CD4-positive, CD25-positive, alpha-beta regulatory T cell (primary cell): ENCODE measurements at regions not wholly inside any gene's neighbourhood (a gene's known extent, or its start where the extent isn't known, plus 50 kb on each side); places are given as distances from the start of the nearest gene placed in this dataset.

ENCODE experiments used
- ATAC-seq, 2 donors: fragments of 150-1000 bp; cut with Tn5 transposase; one replicate each; pipeline ENCODE4 v1.10.0; 2021; ENCODE audit warnings: low read depth in 2 of 2, moderate number of reproducible peaks in 2 of 2, moderate library complexity in 1 of 2
- DNase-seq, 3 donors: peaks; one replicate each; pipeline versions ENCODE4 v3.0.0 to v3.0.0-alpha.2; 2012 to 2022; ENCODE audit warnings: mixed read lengths in 1 of 3
- H3K27ac ChIP-seq: one replicate; pipeline ENCODE4 v1.7.0; 2013; ENCODE audit warnings: mild to moderate bottlenecking, low read length; ENCODE audit not compliant: insufficient read depth, poor library complexity, severe bottlenecking
- H3K27me3 ChIP-seq: one replicate; pipeline ENCODE4 v1.7.0; 2013; ENCODE audit warnings: low read length; ENCODE audit not compliant: control insufficient read depth, insufficient read depth
- H3K36me3 ChIP-seq: one replicate; pipeline ENCODE4 v1.7.0; 2013; ENCODE audit warnings: mild to moderate bottlenecking, low read length, moderate library complexity; ENCODE audit not compliant: control insufficient read depth, insufficient read depth
- H3K4me1 ChIP-seq: 2 replicates; pipeline ENCODE4 v1.7.0; 2013; ENCODE audit warnings: mild to moderate bottlenecking, low read length; ENCODE audit not compliant: insufficient read depth, control insufficient read depth, poor library complexity, severe bottlenecking
- H3K4me3 ChIP-seq: one replicate; pipeline ENCODE4 v1.7.0; 2013; ENCODE audit warnings: low read depth, mild to moderate bottlenecking, low read length, moderate library complexity
- H3K9me3 ChIP-seq, 2 experiments: 1 replicate in 1 of 2; 2 replicates in 1 of 2; pipeline ENCODE4 v1.7.0; 2013; ENCODE audit warnings: low read length in 2 of 2, mild to moderate bottlenecking in 1 of 2, moderate library complexity in 1 of 2; ENCODE audit not compliant: control insufficient read depth in 2 of 2
- H3K27ac Mint-ChIP-seq, 3 donors: one replicate each; pipeline ENCODE4 v1.8.0; 2020 to 2022; ENCODE audit warnings: mild to moderate bottlenecking in 3 of 3, mixed read lengths in 3 of 3, moderate library complexity in 2 of 3
- H3K27me3 Mint-ChIP-seq: one replicate; pipeline ENCODE4 v1.8.0; 2022; ENCODE audit warnings: mild to moderate bottlenecking, mixed read lengths
- H3K36me3 Mint-ChIP-seq: one replicate; pipeline ENCODE4 v1.8.0; 2020; ENCODE audit warnings: mixed read lengths
- H3K4me1 Mint-ChIP-seq, 4 donors: one replicate each; pipeline ENCODE4 v1.8.0; 2020 to 2022; ENCODE audit warnings: mixed read lengths in 4 of 4, mild to moderate bottlenecking in 1 of 4
- H3K4me3 Mint-ChIP-seq, 4 donors: one replicate each; pipeline ENCODE4 v1.8.0; 2020 to 2022; ENCODE audit warnings: mild to moderate bottlenecking in 4 of 4, mixed read lengths in 4 of 4, moderate library complexity in 3 of 4
- H3K9me3 Mint-ChIP-seq, 7 donors: one replicate each; pipeline ENCODE4 v1.8.0; 2020 to 2022; ENCODE audit warnings: mixed read lengths in 7 of 7, mild to moderate bottlenecking in 3 of 7, moderate library complexity in 2 of 7

GRCh38 chr1:228990906-228991569 is 255.8 kb downstream of the RHOU start:
- H3K36me3 Mint-ChIP-seq: peaks cover 3% of the 10 kb centered on the region
- Histone ChIP-seq H3K9me3 (no peaks in the 10 kb centered on the region), H3K27me3 (peaks cover 5% of the 10 kb centered on the region), H3K27ac (no peak overlapping the region), H3K36me3 (no peaks in the 10 kb centered on the region), H3K4me3 (no peak overlapping the region), H3K4me1 (no peaks in the 10 kb centered on the region)
- no peaks in the 10 kb centered on the region for H3K4me1 Mint-ChIP-seq
- no peak overlapping the region for H3K4me3 Mint-ChIP-seq
- ATAC-seq: no peak
- H3K27ac Mint-ChIP-seq: no peak overlapping the region
- peaks cover 15% of the 10 kb centered on the region for H3K27me3 Mint-ChIP-seq
- H3K9me3 Mint-ChIP-seq: peaks cover 0 to 1% (median 0%) of the 10 kb centered on the region in 7 donors
- no peak for DNase-seq

DNA sequence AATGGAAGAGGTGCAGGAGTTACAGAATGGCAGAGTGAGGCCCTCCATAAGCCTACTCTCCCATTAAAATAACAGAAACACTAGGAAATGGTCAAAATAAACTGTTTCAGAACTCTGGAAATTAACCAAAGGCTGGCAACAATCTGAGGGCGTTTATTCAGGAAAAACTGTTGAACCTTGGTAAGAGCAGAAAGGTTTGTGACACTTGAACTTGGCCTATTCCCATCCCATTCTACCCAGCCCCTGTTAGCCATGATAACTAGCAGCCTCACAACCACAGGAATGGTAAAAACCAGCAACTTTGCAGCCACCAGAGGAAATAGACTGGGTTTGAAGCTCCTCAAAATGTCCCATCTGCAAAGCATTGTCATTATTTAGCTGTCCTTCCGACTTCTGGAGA is 256.8 kb downstream of the RHOU start:
- Mint-ChIP-seq H3K27me3 (peaks cover 15% of the 10 kb centered on the region), H3K4me1 (no peaks in the 10 kb centered on the region), H3K9me3 (peaks cover 0 to 1% (median 0%) of the 10 kb centered on the region in 7 donors), H3K36me3 (peaks cover 3% of the 10 kb centered on the region), H3K27ac (no peak overlapping the region), H3K4me3 (no peak overlapping the region)
- peaks cover 5% of the 10 kb centered on the region for H3K27me3 ChIP-seq
- no peaks in the 10 kb centered on the region for H3K4me1 ChIP-seq
- no peak overlapping the region for H3K27ac ChIP-seq
- no peaks in the 10 kb centered on the region for H3K36me3 ChIP-seq
- no peaks in the 10 kb centered on the region for H3K9me3 ChIP-seq
- H3K4me3 ChIP-seq: no peak overlapping the region
- no peak for ATAC-seq
- DNase-seq: no peak

- Histone ChIP-seq H3K27me3 (peaks cover 5% of the 10 kb centered on the region), H3K36me3 (no peaks in the 10 kb centered on the region), H3K4me1 (no peaks in the 10 kb centered on the region), H3K9me3 (no peaks in the 10 kb centered on the region), H3K4me3 (no peak overlapping the region), H3K27ac (no peak overlapping the region)
- H3K27ac Mint-ChIP-seq: no peak overlapping the region
- no peak overlapping the region for H3K4me3 Mint-ChIP-seq
- H3K36me3 Mint-ChIP-seq: peaks cover 3% of the 10 kb centered on the region
- DNase-seq (no peak), ATAC-seq (no peak)
- H3K4me1 Mint-ChIP-seq: no peaks in the 10 kb centered on the region
- peaks cover 0 to 1% (median 0%) of the 10 kb centered on the region in 7 donors for H3K9me3 Mint-ChIP-seq
- peaks cover 15% of the 10 kb centered on the region for H3K27me3 Mint-ChIP-seq
These were observed 257.7 kb downstream of the RHOU start for GRCh38 chr1:228992907-228993535.

DNA sequence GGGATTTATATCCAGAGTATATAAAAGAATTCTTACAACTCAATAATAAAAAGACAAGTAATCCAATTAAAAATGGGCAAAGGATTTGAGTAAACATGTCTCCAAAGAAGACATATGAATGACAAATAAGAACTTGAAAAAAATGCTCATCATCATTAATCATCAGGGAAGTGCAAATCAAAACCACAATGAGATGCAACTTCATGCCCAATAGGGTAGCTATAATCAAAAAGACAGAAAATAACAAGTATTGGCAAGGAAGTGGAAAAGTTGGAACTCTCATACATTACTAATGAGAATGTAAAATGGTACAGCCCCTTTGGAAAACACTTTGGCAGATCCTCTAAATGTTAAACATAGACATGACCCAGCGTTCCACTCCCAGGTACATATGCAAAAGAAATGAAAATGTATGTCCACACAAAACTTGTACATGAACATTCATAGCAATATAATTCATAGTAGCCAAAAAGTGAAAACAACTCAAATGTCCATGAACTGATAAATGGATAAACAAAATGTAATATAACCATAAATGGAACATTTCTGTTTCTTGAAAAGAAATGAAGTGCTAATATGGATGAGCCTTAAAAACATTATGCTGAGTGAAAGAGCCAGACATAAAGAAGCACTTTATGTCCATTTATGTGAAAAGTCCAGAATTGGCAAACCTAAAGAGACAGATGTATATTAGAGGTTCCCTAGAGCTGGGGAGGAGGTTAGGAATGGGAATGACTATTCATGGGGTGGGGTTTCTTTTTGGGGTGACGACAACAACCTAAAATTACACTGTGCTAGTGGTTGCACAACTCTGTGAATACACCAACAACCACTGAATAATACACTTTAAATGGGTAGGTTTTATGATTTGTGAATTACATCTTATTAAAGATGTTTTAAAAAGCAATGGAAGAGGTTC is 259.7 kb downstream of the RHOU start:
- Histone ChIP-seq H3K36me3 (no peaks in the 10 kb centered on the region), H3K27me3 (peaks cover 5% of the 10 kb centered on the region), H3K4me3 (no peak overlapping the region), H3K4me1 (no peaks in the 10 kb centered on the region), H3K27ac (no peak overlapping the region), H3K9me3 (no peaks in the 10 kb centered on the region)
- DNase-seq: no peak
- Mint-ChIP-seq H3K9me3 (no peaks in the 10 kb centered on the region), H3K4me1 (no peaks in the 10 kb centered on the region), H3K27me3 (peaks cover 15% of the 10 kb centered on the region), H3K4me3 (no peak overlapping the region), H3K36me3 (no peaks in the 10 kb centered on the region), H3K27ac (no peak overlapping the region)
- ATAC-seq: no peak

DNA sequence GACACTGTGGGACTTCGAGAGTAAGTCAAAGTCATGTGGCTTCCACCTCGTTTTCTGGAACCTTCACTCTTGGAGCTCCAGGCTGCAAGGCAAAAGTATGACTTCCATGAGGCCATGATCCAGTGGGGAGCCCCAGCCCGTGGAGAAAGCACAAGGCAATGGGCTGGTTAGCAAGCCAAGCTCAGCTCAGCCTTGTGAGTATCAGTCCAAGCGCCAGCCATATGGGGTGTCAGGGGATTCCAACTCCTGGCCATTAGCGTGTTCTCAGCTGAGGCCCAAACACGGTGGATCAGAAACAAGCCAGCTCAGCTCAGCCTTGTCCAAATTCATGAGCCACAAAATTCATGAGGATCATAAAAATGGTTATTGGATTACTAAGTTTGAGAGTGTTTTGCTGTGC is 261.0 kb downstream of the RHOU start:
- peaks cover 5% of the 10 kb centered on the region for H3K27me3 ChIP-seq
- peaks cover 13% of the 10 kb centered on the region for H3K27me3 Mint-ChIP-seq
- H3K4me3 Mint-ChIP-seq: no peak overlapping the region
- no peaks in the 10 kb centered on the region for H3K36me3 ChIP-seq
- H3K36me3 Mint-ChIP-seq: no peaks in the 10 kb centered on the region
- peaks cover 0 to 3% (median under 1%) of the 10 kb centered on the region in 4 donors for H3K4me1 Mint-ChIP-seq
- H3K4me1 ChIP-seq: peaks cover under 1% of the 10 kb centered on the region
- no peak for ATAC-seq
- H3K27ac ChIP-seq: no peak overlapping the region
- H3K9me3 ChIP-seq: no peaks in the 10 kb centered on the region
- H3K9me3 Mint-ChIP-seq: no peaks in the 10 kb centered on the region
- H3K4me3 ChIP-seq: no peak overlapping the region
- DNase-seq: no peak
- H3K27ac Mint-ChIP-seq: no peak overlapping the region

GRCh38 chr1:228997721-228998144 is 262.5 kb downstream of the RHOU start:
- Mint-ChIP-seq H3K4me3 (no peak overlapping the region), H3K27ac (no peak overlapping the region), H3K9me3 (no peaks in the 10 kb centered on the region), H3K4me1 (peaks cover 0 to 8% (median 4%) of the 10 kb centered on the region in 4 donors), H3K36me3 (no peaks in the 10 kb centered on the region), H3K27me3 (peaks cover 7% of the 10 kb centered on the region)
- no peaks in the 10 kb centered on the region for H3K9me3 ChIP-seq
- ATAC-seq: no peak
- no peak for DNase-seq
- H3K27me3 ChIP-seq: peaks cover 5% of the 10 kb centered on the region
- no peak overlapping the region for H3K27ac ChIP-seq
- H3K4me1 ChIP-seq: peaks cover 3% of the 10 kb centered on the region
- no peaks in the 10 kb centered on the region for H3K36me3 ChIP-seq
- H3K4me3 ChIP-seq: no peak overlapping the region

DNA sequence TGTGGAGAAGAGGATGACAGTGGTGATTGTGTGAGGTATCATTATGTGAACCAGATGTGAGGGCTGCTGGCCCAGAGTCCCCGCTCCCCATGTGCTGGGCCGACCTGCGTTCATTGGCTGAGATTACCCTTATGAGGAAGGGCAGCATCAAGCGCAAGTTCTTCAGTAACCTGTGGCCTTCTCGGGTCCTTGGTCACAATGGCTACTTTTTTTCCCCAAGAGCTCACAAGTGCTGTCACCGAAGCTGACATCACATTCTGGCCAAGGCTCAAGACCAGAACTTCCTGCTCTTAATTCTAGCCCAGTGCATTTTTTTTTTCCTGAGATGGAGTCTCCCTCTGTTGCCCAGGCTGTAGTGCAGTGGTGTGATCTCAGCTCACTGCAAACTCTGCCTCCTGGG is 262.9 kb downstream of the RHOU start:
- Histone ChIP-seq H3K27me3 (peaks cover 3% of the 10 kb centered on the region), H3K36me3 (no peaks in the 10 kb centered on the region), H3K9me3 (no peaks in the 10 kb centered on the region), H3K27ac (no peak overlapping the region), H3K4me3 (no peak overlapping the region), H3K4me1 (peaks cover 3% of the 10 kb centered on the region)
- Mint-ChIP-seq H3K27ac (no peak overlapping the region), H3K27me3 (peaks cover 2% of the 10 kb centered on the region), H3K9me3 (no peaks in the 10 kb centered on the region), H3K4me3 (no peak overlapping the region), H3K4me1 (peaks cover 0 to 8% (median 4%) of the 10 kb centered on the region in 4 donors), H3K36me3 (no peaks in the 10 kb centered on the region)
- ATAC-seq: no peak
- DNase-seq: no peak
